ENCODE measurements at regions not wholly inside any gene's neighbourhood (a gene's known extent, or its start where the extent isn't known, plus 50 kb on each side); places are given as distances from the start of the nearest gene placed in this dataset.

GRCh38 chr22:49011769-49012648 is 815.7 kb downstream of the BRD1 start:
- DNase-seq (no peak), ATAC-seq (no peak)
- Histone ChIP-seq H3K9me3 (no peaks in the 10 kb centered on the region), H3K4me1 (no peaks in the 10 kb centered on the region), H3K27ac (no peak overlapping the region), H3K27me3 (peaks cover 0 to 19% of the 10 kb centered on the region in 2 donors), H3K36me3 (no peaks in the 10 kb centered on the region), H3K4me3 (no peak overlapping the region)
- TF ChIP-seq CTCF (IDR thresholded peaks at IDR 0.05) = no peak
- intact Hi-C loops (cut with DNase I) = no loop called here

- Histone ChIP-seq H3K27ac (no peak overlapping the region), H3K4me1 (no peaks in the 10 kb centered on the region), H3K27me3 (peaks cover 0 to 19% of the 10 kb centered on the region in 2 donors), H3K4me3 (no peak overlapping the region), H3K36me3 (no peaks in the 10 kb centered on the region), H3K9me3 (no peaks in the 10 kb centered on the region)
- intact Hi-C loops (cut with DNase I) = no loop called here
- DNase-seq = no peak
- ATAC-seq = no peak
- no peak for TF ChIP-seq CTCF (IDR thresholded peaks at IDR 0.05)
These were observed 816.3 kb downstream of the BRD1 start for GRCh38 chr22:49011379-49011768.

GRCh38 chr22:49010901-49011300 is 816.8 kb downstream of the BRD1 start:
- no peak for DNase-seq

GRCh38 chr22:49010070-49010863 is 817.4 kb downstream of the BRD1 start:
- Histone ChIP-seq H3K4me1 (no peaks in the 10 kb centered on the region), H3K27ac (no peak overlapping the region), H3K36me3 (no peaks in the 10 kb centered on the region), H3K9me3 (no peaks in the 10 kb centered on the region), H3K4me3 (no peak overlapping the region), H3K27me3 (peaks cover 0 to 19% of the 10 kb centered on the region in 2 donors)
- no peak for ATAC-seq
- DNase-seq = no peak
- intact Hi-C loops (cut with DNase I) = no loop called here
- TF ChIP-seq CTCF (IDR thresholded peaks at IDR 0.05) = no peak

More at GRCh38 chr22:49010901-49011300, 816.8 kb downstream of the BRD1 start:
- no peaks in the 10 kb centered on the region for H3K36me3 ChIP-seq
- no peak for TF ChIP-seq CTCF (IDR thresholded peaks at IDR 0.05)
- no peak overlapping the region for H3K27ac ChIP-seq
- intact Hi-C loops (cut with DNase I) = no loop called here
- H3K9me3 ChIP-seq = no peaks in the 10 kb centered on the region
- no peaks in the 10 kb centered on the region for H3K4me1 ChIP-seq
- no peak overlapping the region for H3K4me3 ChIP-seq
- no peak for ATAC-seq
- H3K27me3 ChIP-seq = peaks cover 0 to 19% of the 10 kb centered on the region in 2 donors

All from left lung (tissue), 4 donors.